ENCODE measurements at regions not wholly inside any gene's neighbourhood (a gene's known extent, or its start where the extent isn't known, plus 50 kb on each side); places are given as distances from the start of the nearest gene placed in this dataset.

DNA sequence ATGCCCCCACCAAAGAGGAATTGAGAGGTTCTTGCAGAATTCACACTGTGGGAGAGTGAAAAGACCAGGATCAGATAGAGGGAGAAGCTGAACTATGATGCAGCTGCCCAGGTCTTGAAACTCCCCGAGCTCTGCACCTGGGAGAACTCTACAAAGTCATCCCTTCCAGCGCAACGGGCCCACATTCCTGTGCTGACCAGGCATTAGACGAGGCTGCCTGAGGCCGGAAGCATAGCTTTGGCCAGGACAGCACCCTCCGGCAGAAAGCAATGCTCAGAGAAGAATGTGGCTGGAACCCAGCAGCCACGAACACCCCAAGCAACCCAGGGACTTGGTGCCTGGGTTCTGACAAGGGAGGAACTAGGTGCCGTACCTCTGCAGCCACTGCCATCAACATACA is 281.5 kb upstream of the CDH4 start:
- intact Hi-C loops (cut with DNase I) = no loop called here
- WGBS, 3 donors = 68 to 78% (median 69%) methylated on average over 8 of the region's 8 CpGs
- no peaks in the 10 kb centered on the region for H3K4me1 ChIP-seq (ENCODE audit: insufficient read depth)
- TF ChIP-seq EP300 (IDR thresholded peaks at IDR 0.05) = no peak
- TF ChIP-seq, protein P1, sequence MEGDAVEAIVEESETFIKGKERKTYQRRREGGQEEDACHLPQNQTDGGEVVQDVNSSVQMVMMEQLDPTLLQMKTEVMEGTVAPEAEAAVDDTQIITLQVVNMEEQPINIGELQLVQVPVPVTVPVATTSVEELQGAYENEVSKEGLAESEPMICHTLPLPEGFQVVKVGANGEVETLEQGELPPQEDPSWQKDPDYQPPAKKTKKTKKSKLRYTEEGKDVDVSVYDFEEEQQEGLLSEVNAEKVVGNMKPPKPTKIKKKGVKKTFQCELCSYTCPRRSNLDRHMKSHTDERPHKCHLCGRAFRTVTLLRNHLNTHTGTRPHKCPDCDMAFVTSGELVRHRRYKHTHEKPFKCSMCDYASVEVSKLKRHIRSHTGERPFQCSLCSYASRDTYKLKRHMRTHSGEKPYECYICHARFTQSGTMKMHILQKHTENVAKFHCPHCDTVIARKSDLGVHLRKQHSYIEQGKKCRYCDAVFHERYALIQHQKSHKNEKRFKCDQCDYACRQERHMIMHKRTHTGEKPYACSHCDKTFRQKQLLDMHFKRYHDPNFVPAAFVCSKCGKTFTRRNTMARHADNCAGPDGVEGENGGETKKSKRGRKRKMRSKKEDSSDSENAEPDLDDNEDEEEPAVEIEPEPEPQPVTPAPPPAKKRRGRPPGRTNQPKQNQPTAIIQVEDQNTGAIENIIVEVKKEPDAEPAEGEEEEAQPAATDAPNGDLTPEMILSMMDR (IDR thresholded peaks at IDR 0.05) = no peak
- no peak for TF ChIP-seq POLR2A (IDR thresholded peaks at IDR 0.05)
- no peaks in the 10 kb centered on the region for H3K9me3 ChIP-seq
- no peak overlapping the region for H3K4me3 ChIP-seq
- no peaks in the 10 kb centered on the region for H3K36me3 ChIP-seq
- H3K27ac ChIP-seq = no peak overlapping the region
- no peaks in the 10 kb centered on the region for H3K27me3 ChIP-seq
- DNase-seq = no peak

DNA sequence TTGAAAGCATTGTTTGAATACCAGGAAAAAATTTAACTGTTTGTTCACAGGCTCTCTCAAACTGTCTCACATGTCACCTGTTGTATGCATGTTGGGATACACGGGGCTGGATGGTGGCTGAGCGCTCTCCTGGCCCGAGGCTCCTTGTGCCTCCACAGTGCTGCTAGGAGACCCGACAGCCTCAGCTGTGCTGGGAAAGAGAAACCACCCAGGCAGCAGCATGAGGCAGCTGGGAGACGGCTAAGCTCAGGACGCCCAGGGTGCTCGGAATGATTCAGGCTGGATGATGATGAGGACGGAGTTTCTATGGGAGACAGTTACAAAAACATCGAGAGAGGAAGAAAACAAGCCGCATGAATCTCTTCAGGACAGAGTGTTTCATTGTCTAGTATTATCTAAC is 278.0 kb upstream of the CDH4 start:
- Histone ChIP-seq H3K36me3 (no peaks in the 10 kb centered on the region), H3K9me3 (peaks cover 0 to 4% of the 10 kb centered on the region in 2 donors), H3K27me3 (no peaks in the 10 kb centered on the region), H3K4me3 (no peak overlapping the region), H3K27ac (no peak overlapping the region), H3K4me1 (ENCODE audit: insufficient read depth) (no peaks in the 10 kb centered on the region)
- no peak for TF ChIP-seq POLR2A (IDR thresholded peaks at IDR 0.05)
- TF ChIP-seq, protein P1 (IDR thresholded peaks at IDR 0.05) = no peak
- TF ChIP-seq EP300 (IDR thresholded peaks at IDR 0.05) = no peak
- 83 to 88% (median 85%) methylated on average over 10 of the region's 10 CpGs for WGBS, 3 donors
- DNase-seq = no peak
- intact Hi-C loops (cut with DNase I) = no loop called here

DNA sequence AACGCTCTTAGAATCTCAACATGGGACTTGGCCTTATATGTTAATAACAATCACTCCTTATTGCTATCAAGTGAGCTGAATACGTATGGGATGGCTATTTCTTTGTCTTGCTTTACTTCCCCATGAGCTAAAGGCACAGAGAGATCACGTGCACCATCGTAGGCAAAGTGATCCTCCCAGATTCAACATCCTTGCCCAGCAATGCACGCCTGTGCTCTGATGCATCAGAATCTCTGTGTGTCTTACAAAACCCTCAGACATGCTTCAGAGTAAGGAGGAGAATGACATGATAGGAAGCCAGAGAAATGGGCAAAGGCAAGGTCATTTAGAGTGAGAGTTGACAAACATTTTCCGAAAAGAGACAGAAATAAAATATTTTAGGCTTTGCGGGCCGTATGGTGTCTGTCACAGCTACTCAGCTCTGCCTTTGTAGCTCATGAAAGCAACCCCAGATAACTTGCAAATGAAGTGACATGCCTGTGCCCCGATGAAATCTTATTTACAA is 277.6 kb upstream of the CDH4 start:
- H3K4me1 ChIP-seq (ENCODE audit: insufficient read depth) = no peaks in the 10 kb centered on the region
- DNase-seq = no peak
- intact Hi-C loops (cut with DNase I) = no loop called here
- TF ChIP-seq, protein P1 (IDR thresholded peaks at IDR 0.05) = no peak
- TF ChIP-seq POLR2A (IDR thresholded peaks at IDR 0.05) = no peak
- no peak for TF ChIP-seq EP300 (IDR thresholded peaks at IDR 0.05)
- no peaks in the 10 kb centered on the region for H3K36me3 ChIP-seq
- 55 to 69% (median 63%) methylated on average over 9 of the region's 9 CpGs for WGBS, 3 donors
- no peaks in the 10 kb centered on the region for H3K27me3 ChIP-seq
- H3K4me3 ChIP-seq = no peak overlapping the region
- no peak overlapping the region for H3K27ac ChIP-seq
- H3K9me3 ChIP-seq = peaks cover 0 to 4% of the 10 kb centered on the region in 2 donors

GRCh38 chr20:60976139-60976538 is 275.9 kb upstream of the CDH4 start:
- 81 to 85% (median 84%) methylated on average over 15 of the region's 15 CpGs for WGBS, 3 donors
- Histone ChIP-seq H3K9me3 (peaks cover 0 to 4% of the 10 kb centered on the region in 2 donors), H3K4me1 (ENCODE audit: insufficient read depth) (no peaks in the 10 kb centered on the region), H3K27ac (no peak overlapping the region), H3K4me3 (no peak overlapping the region), H3K27me3 (no peaks in the 10 kb centered on the region), H3K36me3 (no peaks in the 10 kb centered on the region)
- no peak for DNase-seq
- intact Hi-C loops (cut with DNase I) = no loop called here
- TF ChIP-seq, protein P1 (IDR thresholded peaks at IDR 0.05) = no peak
- TF ChIP-seq POLR2A (IDR thresholded peaks at IDR 0.05) (no peak), EP300 (IDR thresholded peaks at IDR 0.05) (no peak)
